Endothelial cell of umbilical vein (primary cell): ENCODE measurements at regions not wholly inside any gene's neighbourhood (a gene's known extent, or its start where the extent isn't known, plus 50 kb on each side); places are given as distances from the start of the nearest gene placed in this dataset.

Source experiments
- BruUV-seq: library from RNA; stranded (reverse); fragments of 400-500 nt; replicated peaks from 2 replicates; lab custom pipeline; 2021; lab: Mats Ljungman, UMichigan
- CTCF ChIA-PET: fragments of 300-600, 350-600 bp; sonication (Branson Sonifier 250); formaldehyde crosslinking; loops from one replicate; lab custom pipeline; 2021; ENCODE audit warnings: antibody characterized with exemption, inconsistent platforms; lab: Charles Lee
- POLR2A ChIA-PET: fragments of 300-600, 350-600 bp; sonication (Branson Sonifier 250); formaldehyde crosslinking; loops from one replicate; lab custom pipeline; 2021; ENCODE audit warnings: antibody characterized with exemption, inconsistent platforms; lab: Charles Lee
- DNase-seq: peaks from one replicate; pipeline ENCODE4 v3.0.0-alpha.2; 2011; ENCODE audit warnings: low read depth, low spot score
- FAIRE-seq: peaks from 2 replicates; lab custom pipeline; 2011; peaks lifted over from hg19 to GRCh38; lab: Jason Lieb, UNC
- H2AFZ ChIP-seq: 2 replicates; pipeline ENCODE4 v1.6.0; 2012; ENCODE audit warnings: low read depth, low read length, control low read depth, inconsistent platforms
- H3K27ac ChIP-seq: 2 replicates; pipeline ENCODE4 v1.5.1; 2011; ENCODE audit warnings: low read depth, mild to moderate bottlenecking, control low read depth, low read length, moderate library complexity; ENCODE audit not compliant: insufficient read depth
- H3K27me3 ChIP-seq, 2 experiments: 2 replicates each; pipeline versions ENCODE4 v1.6.0 to v1.6.1; 2011; ENCODE audit warnings: low read length in 2 of 2, mixed read lengths in 1 of 2; ENCODE audit not compliant: control insufficient read depth in 2 of 2, insufficient read depth in 2 of 2
- H3K36me3 ChIP-seq, 2 experiments: 2 replicates in 1 of 2; 3 replicates in 1 of 2; pipeline ENCODE4 v1.5.1; 2011; ENCODE audit warnings: low read length in 2 of 2, mild to moderate bottlenecking in 1 of 2, moderate library complexity in 1 of 2; ENCODE audit not compliant: control insufficient read depth in 2 of 2, insufficient read depth in 2 of 2; ENCODE audit errors: extremely low read depth in 1 of 2
- H3K4me1 ChIP-seq: 3 replicates; pipeline ENCODE4 v1.5.1; 2011; ENCODE audit warnings: mild to moderate bottlenecking, low read length; ENCODE audit not compliant: control insufficient read depth, insufficient read depth; ENCODE audit errors: extremely low read depth
- H3K4me2 ChIP-seq: 2 replicates; pipeline ENCODE4 v1.6.1; 2011; ENCODE audit warnings: low read length, control low read depth, mixed read lengths; ENCODE audit not compliant: insufficient read depth
- H3K4me3 ChIP-seq, 3 experiments: fragments of 200-600 bp in 1 of 3; sonication (generic), shearing (Covaris generic) in 1 of 3; replicated peaks in 1 of 3; 2 replicates each; pipeline ENCODE4 v1.5.1; 2011 to 2016; ENCODE audit warnings: control low read depth in 3 of 3, low read length in 3 of 3, mild to moderate bottlenecking in 2 of 3, inconsistent platforms in 1 of 3, low read depth in 1 of 3, moderate library complexity in 1 of 3; ENCODE audit not compliant: insufficient read depth in 1 of 3
- H3K79me2 ChIP-seq: 2 replicates; pipeline ENCODE4 v1.6.0; 2012; ENCODE audit warnings: low read length, inconsistent platforms; ENCODE audit not compliant: control insufficient read depth, insufficient read depth
- H3K9ac ChIP-seq: replicated peaks from 2 replicates; pipeline ENCODE3; 2011; ENCODE audit warnings: low read length, control low read depth; ENCODE audit not compliant: insufficient read depth; ENCODE audit errors: extremely low read depth
- H3K9me1 ChIP-seq: replicated peaks from 3 replicates; pipeline ENCODE4 v1.6.0; 2011; ENCODE audit warnings: mild to moderate bottlenecking, low read length; ENCODE audit not compliant: control insufficient read depth, insufficient read depth; ENCODE audit errors: extremely low read depth
- H3K9me3 ChIP-seq: replicated peaks from 2 replicates; pipeline ENCODE4 v1.5.1; 2012; ENCODE audit warnings: low read length, inconsistent platforms; ENCODE audit not compliant: control insufficient read depth, insufficient read depth
- H4K20me1 ChIP-seq: replicated peaks from 2 replicates; pipeline ENCODE3; 2011; ENCODE audit warnings: mild to moderate bottlenecking, low read length; ENCODE audit not compliant: control insufficient read depth, insufficient read depth; ENCODE audit errors: extremely low read depth
- CTCF ChIP-seq, 2 donors: IDR thresholded peaks; 1 replicate in 1 of 2; 2 replicates in 1 of 2; pipeline ENCODE4 v1.5.1; 2011; ENCODE audit warnings: low read length in 2 of 2, mild to moderate bottlenecking in 2 of 2, moderate library complexity in 2 of 2, control low read depth in 1 of 2, inconsistent platforms in 1 of 2, low read depth in 1 of 2; ENCODE audit not compliant: insufficient read depth in 1 of 2; ENCODE audit errors: extremely low read depth in 1 of 2
- EZH2 ChIP-seq: IDR thresholded peaks from 2 replicates; pipeline ENCODE4 v1.6.1; 2012; ENCODE audit warnings: borderline replicate concordance, low read depth, mild to moderate bottlenecking, moderate library complexity, low read length, inconsistent platforms; ENCODE audit not compliant: severe bottlenecking
- FOS ChIP-seq: IDR thresholded peaks from 2 replicates; pipeline ENCODE4 v1.6.1; 2011; ENCODE audit warnings: mild to moderate bottlenecking, low read length, moderate library complexity, borderline replicate concordance; ENCODE audit not compliant: insufficient read depth
- GATA2 ChIP-seq: IDR thresholded peaks from 2 replicates; pipeline ENCODE4 v1.7.0; 2011; ENCODE audit warnings: low read depth, mild to moderate bottlenecking, moderate library complexity, mixed read lengths, low read length; ENCODE audit not compliant: insufficient read length, insufficient read depth
- JUN ChIP-seq: IDR thresholded peaks from 2 replicates; pipeline ENCODE4 v1.6.1; 2011; ENCODE audit warnings: borderline replicate concordance, low read depth; ENCODE audit not compliant: insufficient read length, insufficient read depth
- MAX ChIP-seq: IDR thresholded peaks from 2 replicates; pipeline ENCODE4 v1.6.1; 2011; ENCODE audit not compliant: insufficient read depth, insufficient read length
- MYC ChIP-seq: IDR thresholded peaks from one replicate; pipeline ENCODE4 v1.6.1; 2011; ENCODE audit warnings: mild to moderate bottlenecking, low read depth, low read length
- POLR2A ChIP-seq: IDR thresholded peaks from 2 replicates; pipeline ENCODE4 v1.6.1; 2012; ENCODE audit warnings: low read depth, mild to moderate bottlenecking, control low read depth, low read length
- POLR2AphosphoS5 ChIP-seq: IDR thresholded peaks from 2 replicates; pipeline ENCODE4 v1.6.1; 2012; ENCODE audit warnings: low read depth, mild to moderate bottlenecking, control low read depth, low read length, moderate library complexity; ENCODE audit not compliant: insufficient read depth
- dilution Hi-C: fragments of 300-500 bp; cut with MboI; formaldehyde crosslinking; loops from one replicate; pipeline ENCODE4 v1.15.0; 2019; ENCODE audit warnings: low sequenced_read_pairs; ENCODE audit not compliant: extremely low pct_ligation_motif_present
- intact Hi-C: fragments of 100-400 bp; cut with micrococcal nuclease; formaldehyde crosslinking; loops from one replicate; pipeline ENCODE4 v1.10.0; 2022

- CTCF ChIA-PET: no interaction called here
These were observed 419.7 kb downstream of the CD109 start for GRCh38 chr6:74115674-74116073.

More at GRCh38 chr6:74115674-74116073, 419.7 kb downstream of the CD109 start:
- dilution Hi-C loops (no loop called here), intact Hi-C loops (no loop called here)
- Histone ChIP-seq H3K4me3 (no peak overlapping the region), H4K20me1 (no peaks in the 10 kb centered on the region), H3K27me3 (peaks cover 0 to 6% of the 10 kb centered on the region in 2 experiments), H3K9me3 (no peaks in the 10 kb centered on the region), H3K9me1 (no peaks in the 10 kb centered on the region), H3K79me2 (no peaks in the 10 kb centered on the region), H3K4me1 (peaks cover 3% of the 10 kb centered on the region), H3K36me3 (no peaks in the 10 kb centered on the region), H3K4me2 (no peak overlapping the region), H3K9ac (no peak overlapping the region), H3K27ac (no peak overlapping the region), H2AFZ (no peak overlapping the region)
- DNase-seq (no peak), FAIRE-seq (no peak)
- no TSS peak for BruUV-seq
- POLR2A ChIA-PET: no interaction called here
- no peak for TF ChIP-seq EZH2
- no peak for TF ChIP-seq GATA2
- TF ChIP-seq POLR2AphosphoS5: no peak
- TF ChIP-seq POLR2A: no peak
- no peak for TF ChIP-seq JUN
- no peak for TF ChIP-seq MAX
- no peak for TF ChIP-seq FOS
- no peak for TF ChIP-seq CTCF (IDR thresholded peaks at IDR 0.05; ENCODE audit: extremely low read depth in 1 of 2, insufficient read depth in 1 of 2, low read depth in 1 of 2, low read length in 2 of 2)
- TF ChIP-seq MYC: no peak
